ENCODE measurements at regions not wholly inside any gene's neighbourhood (a gene's known extent, or its start where the extent isn't known, plus 50 kb on each side); places are given as distances from the start of the nearest gene placed in this dataset.

DNA sequence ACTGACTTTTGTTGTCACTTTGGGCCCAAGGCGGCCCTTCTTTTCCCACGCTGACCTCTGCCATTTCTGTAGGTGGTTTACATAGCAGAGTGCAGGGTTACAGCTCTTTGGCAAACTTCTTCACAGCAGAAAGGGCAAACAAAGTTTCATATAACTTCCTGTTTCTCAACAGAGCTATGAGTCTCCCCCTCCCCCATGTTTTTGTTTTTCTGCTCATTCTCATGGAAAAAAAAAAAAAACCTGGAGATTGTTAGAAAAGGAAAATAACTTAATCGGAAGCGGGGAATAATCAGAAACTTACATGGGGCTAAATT, 342.0 kb upstream of the NR2F2 start (continued):
- peak; percentile 34; the same call in 1 of the 2 replicates for TF ChIP-seq MED1 (CRISPR knock-in tag; IDR thresholded peaks at IDR 0.05)
- TF ChIP-seq, protein P1, sequence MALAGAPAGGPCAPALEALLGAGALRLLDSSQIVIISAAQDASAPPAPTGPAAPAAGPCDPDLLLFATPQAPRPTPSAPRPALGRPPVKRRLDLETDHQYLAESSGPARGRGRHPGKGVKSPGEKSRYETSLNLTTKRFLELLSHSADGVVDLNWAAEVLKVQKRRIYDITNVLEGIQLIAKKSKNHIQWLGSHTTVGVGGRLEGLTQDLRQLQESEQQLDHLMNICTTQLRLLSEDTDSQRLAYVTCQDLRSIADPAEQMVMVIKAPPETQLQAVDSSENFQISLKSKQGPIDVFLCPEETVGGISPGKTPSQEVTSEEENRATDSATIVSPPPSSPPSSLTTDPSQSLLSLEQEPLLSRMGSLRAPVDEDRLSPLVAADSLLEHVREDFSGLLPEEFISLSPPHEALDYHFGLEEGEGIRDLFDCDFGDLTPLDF (CRISPR knock-in tag; IDR thresholded peaks at IDR 0.05) = no peak
- TF ChIP-seq, protein P2, sequence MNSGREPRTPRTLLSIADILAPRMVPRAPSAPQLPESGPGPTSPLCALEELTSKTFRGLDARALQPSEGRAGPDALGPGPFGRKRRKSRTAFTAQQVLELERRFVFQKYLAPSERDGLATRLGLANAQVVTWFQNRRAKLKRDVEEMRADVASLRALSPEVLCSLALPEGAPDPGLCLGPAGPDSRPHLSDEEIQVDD (CRISPR knock-in tag; IDR thresholded peaks at IDR 0.05; ENCODE audit: borderline replicate concordance) = no peak
- TF ChIP-seq SYNCRIP (IDR thresholded peaks at IDR 0.05; ENCODE audit: insufficient read depth, low read depth, low read length) = no peak
- no peak for TF ChIP-seq DPF2 (CRISPR knock-in tag; IDR thresholded peaks at IDR 0.05; ENCODE audit: borderline replicate concordance, low read depth)
- no peak for TF ChIP-seq MLLT10 (CRISPR knock-in tag; IDR thresholded peaks at IDR 0.05)
- TF ChIP-seq, protein P3, sequence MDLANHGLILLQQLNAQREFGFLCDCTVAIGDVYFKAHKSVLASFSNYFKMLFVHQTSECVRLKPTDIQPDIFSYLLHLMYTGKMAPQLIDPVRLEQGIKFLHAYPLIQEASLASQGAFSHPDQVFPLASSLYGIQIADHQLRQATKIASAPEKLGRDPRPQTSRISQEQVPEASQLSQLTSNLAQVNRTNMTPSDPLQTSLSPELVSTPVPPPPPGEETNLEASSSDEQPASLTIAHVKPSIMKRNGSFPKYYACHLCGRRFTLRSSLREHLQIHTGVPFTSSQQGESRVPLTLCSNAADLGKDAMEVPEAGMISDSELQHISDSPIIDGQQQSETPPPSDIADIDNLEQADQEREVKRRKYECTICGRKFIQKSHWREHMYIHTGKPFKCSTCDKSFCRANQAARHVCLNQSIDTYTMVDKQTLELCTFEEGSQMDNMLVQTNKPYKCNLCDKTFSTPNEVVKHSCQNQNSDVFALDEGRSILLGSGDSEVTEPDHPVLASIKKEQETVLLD (CRISPR knock-in tag; IDR thresholded peaks at IDR 0.05; ENCODE audit: low read depth) = no peak
- TF ChIP-seq ZNF546 (CRISPR knock-in tag; conservative IDR thresholded peaks at IDR 0.05) = no peak
- TF ChIP-seq, protein P4, sequence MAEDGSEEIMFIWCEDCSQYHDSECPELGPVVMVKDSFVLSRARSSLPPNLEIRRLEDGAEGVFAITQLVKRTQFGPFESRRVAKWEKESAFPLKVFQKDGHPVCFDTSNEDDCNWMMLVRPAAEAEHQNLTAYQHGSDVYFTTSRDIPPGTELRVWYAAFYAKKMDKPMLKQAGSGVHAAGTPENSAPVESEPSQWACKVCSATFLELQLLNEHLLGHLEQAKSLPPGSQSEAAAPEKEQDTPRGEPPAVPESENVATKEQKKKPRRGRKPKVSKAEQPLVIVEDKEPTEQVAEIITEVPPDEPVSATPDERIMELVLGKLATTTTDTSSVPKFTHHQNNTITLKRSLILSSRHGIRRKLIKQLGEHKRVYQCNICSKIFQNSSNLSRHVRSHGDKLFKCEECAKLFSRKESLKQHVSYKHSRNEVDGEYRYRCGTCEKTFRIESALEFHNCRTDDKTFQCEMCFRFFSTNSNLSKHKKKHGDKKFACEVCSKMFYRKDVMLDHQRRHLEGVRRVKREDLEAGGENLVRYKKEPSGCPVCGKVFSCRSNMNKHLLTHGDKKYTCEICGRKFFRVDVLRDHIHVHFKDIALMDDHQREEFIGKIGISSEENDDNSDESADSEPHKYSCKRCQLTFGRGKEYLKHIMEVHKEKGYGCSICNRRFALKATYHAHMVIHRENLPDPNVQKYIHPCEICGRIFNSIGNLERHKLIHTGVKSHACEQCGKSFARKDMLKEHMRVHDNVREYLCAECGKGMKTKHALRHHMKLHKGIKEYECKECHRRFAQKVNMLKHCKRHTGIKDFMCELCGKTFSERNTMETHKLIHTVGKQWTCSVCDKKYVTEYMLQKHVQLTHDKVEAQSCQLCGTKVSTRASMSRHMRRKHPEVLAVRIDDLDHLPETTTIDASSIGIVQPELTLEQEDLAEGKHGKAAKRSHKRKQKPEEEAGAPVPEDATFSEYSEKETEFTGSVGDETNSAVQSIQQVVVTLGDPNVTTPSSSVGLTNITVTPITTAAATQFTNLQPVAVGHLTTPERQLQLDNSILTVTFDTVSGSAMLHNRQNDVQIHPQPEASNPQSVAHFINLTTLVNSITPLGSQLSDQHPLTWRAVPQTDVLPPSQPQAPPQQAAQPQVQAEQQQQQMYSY (CRISPR knock-in tag; IDR thresholded peaks at IDR 0.05) = no peak
- TF ChIP-seq SOX6 (IDR thresholded peaks at IDR 0.05) = no peak
- TF ChIP-seq SOX6 (CRISPR knock-in tag; IDR thresholded peaks at IDR 0.05) = peak; percentile 29; the same call in 1 of the 2 replicates
- TF ChIP-seq, protein P5, sequence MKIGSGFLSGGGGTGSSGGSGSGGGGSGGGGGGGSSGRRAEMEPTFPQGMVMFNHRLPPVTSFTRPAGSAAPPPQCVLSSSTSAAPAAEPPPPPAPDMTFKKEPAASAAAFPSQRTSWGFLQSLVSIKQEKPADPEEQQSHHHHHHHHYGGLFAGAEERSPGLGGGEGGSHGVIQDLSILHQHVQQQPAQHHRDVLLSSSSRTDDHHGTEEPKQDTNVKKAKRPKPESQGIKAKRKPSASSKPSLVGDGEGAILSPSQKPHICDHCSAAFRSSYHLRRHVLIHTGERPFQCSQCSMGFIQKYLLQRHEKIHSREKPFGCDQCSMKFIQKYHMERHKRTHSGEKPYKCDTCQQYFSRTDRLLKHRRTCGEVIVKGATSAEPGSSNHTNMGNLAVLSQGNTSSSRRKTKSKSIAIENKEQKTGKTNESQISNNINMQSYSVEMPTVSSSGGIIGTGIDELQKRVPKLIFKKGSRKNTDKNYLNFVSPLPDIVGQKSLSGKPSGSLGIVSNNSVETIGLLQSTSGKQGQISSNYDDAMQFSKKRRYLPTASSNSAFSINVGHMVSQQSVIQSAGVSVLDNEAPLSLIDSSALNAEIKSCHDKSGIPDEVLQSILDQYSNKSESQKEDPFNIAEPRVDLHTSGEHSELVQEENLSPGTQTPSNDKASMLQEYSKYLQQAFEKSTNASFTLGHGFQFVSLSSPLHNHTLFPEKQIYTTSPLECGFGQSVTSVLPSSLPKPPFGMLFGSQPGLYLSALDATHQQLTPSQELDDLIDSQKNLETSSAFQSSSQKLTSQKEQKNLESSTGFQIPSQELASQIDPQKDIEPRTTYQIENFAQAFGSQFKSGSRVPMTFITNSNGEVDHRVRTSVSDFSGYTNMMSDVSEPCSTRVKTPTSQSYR (CRISPR knock-in tag; IDR thresholded peaks at IDR 0.05; ENCODE audit: borderline replicate concordance) = peak; percentile 83; the same call in 1 of the 2 replicates
- peak; percentile 66 for TF ChIP-seq RARA (CRISPR knock-in tag; IDR thresholded peaks at IDR 0.05)
- TF ChIP-seq ERF (CRISPR knock-in tag; IDR thresholded peaks at IDR 0.05) = no peak
- TF ChIP-seq GTF2F1 (IDR thresholded peaks at IDR 0.05; ENCODE audit: low read length) = no peak
- TF ChIP-seq HHEX (CRISPR knock-in tag; IDR thresholded peaks at IDR 0.05) = 0 out of 2 replicates have a peak, but pooled peaks have one; percentile 9
- TF ChIP-seq ZNF589 (CRISPR knock-in tag; conservative IDR thresholded peaks at IDR 0.05) = no peak
- TF ChIP-seq, protein P6, sequence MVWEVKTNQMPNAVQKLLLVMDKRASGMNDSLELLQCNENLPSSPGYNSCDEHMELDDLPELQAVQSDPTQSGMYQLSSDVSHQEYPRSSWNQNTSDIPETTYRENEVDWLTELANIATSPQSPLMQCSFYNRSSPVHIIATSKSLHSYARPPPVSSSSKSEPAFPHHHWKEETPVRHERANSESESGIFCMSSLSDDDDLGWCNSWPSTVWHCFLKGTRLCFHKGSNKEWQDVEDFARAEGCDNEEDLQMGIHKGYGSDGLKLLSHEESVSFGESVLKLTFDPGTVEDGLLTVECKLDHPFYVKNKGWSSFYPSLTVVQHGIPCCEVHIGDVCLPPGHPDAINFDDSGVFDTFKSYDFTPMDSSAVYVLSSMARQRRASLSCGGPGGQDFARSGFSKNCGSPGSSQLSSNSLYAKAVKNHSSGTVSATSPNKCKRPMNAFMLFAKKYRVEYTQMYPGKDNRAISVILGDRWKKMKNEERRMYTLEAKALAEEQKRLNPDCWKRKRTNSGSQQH (CRISPR knock-in tag; IDR thresholded peaks at IDR 0.05; ENCODE audit: low read depth) = no peak
- peak; percentile 53 for TF ChIP-seq ELF3 (CRISPR knock-in tag; IDR thresholded peaks at IDR 0.05)
